Renal cortex interstitium (tissue), 11 donors: ENCODE measurements at regions not wholly inside any gene's neighbourhood (a gene's known extent, or its start where the extent isn't known, plus 50 kb on each side); places are given as distances from the start of the nearest gene placed in this dataset.
A peak's percentile ranks its signal among the peaks of the same experiment; 100 is the strongest.
"Not testable (repeated sequence)": the region's sequence is repeated elsewhere in the genome, so short reads cannot be mapped to it uniquely, and the experiment has no call there.

Source experiments
- DNase-seq, 11 donors: peaks; one replicate each; pipeline ENCODE4 v3.0.0-alpha.2; 2013; ENCODE audit warnings: low read depth in 9 of 11, low spot score in 4 of 11; ENCODE audit errors: extremely low read depth in 1 of 11

- DNase-seq: no peak
These were observed 161.3 kb upstream of the AUTS2 start for GRCh38 chr7:69436946-69437345.

- no peak for DNase-seq
These were observed 159.5 kb upstream of the AUTS2 start for GRCh38 chr7:69438584-69439412.

GRCh38 chr7:69439636-69440325 is 158.5 kb upstream of the AUTS2 start:
- no peak for DNase-seq

- no peak for DNase-seq
These were observed 157.3 kb upstream of the AUTS2 start for GRCh38 chr7:69440976-69441375.

GRCh38 chr7:69443136-69443535 is 155.1 kb upstream of the AUTS2 start:
- no peak for DNase-seq

GRCh38 chr7:69445541-69445940 is 152.7 kb upstream of the AUTS2 start:
- no peak for DNase-seq

GRCh38 chr7:69446213-69446612 is 152.1 kb upstream of the AUTS2 start:
- DNase-seq: not testable (repeated sequence)

GRCh38 chr7:69448071-69448470 is 150.2 kb upstream of the AUTS2 start:
- DNase-seq: no peak

- no peak for DNase-seq
These were observed 147.8 kb upstream of the AUTS2 start for GRCh38 chr7:69450456-69450855.

GRCh38 chr7:69451715-69452114 is 146.6 kb upstream of the AUTS2 start:
- DNase-seq: no peak

- no peak for DNase-seq
These were observed 145.5 kb upstream of the AUTS2 start for GRCh38 chr7:69452797-69453196.

GRCh38 chr7:69457595-69458504 is 140.4 kb upstream of the AUTS2 start:
- peak in 4 of 11 donors; percentile 4 to 27 (median 20) for DNase-seq

GRCh38 chr7:69464035-69464434 is 134.2 kb upstream of the AUTS2 start:
- DNase-seq: no peak

- no peak for DNase-seq
These were observed 133.0 kb upstream of the AUTS2 start for GRCh38 chr7:69465262-69465661.

- no peak for DNase-seq
These were observed 130.4 kb upstream of the AUTS2 start for GRCh38 chr7:69467826-69468225.

GRCh38 chr7:69476416-69476815 is 121.9 kb upstream of the AUTS2 start:
- no peak for DNase-seq

- DNase-seq: no peak
These were observed 115.6 kb upstream of the AUTS2 start for GRCh38 chr7:69482676-69483075.

- DNase-seq: no peak
These were observed 108.7 kb upstream of the AUTS2 start for GRCh38 chr7:69489533-69489932.

- no peak for DNase-seq
These were observed 99.6 kb upstream of the AUTS2 start for GRCh38 chr7:69498671-69499070.

GRCh38 chr7:69502358-69502757 is 95.9 kb upstream of the AUTS2 start:
- no peak for DNase-seq
